GM18907 (cell line): ENCODE measurements at regions not wholly inside any gene's neighbourhood (a gene's known extent, or its start where the extent isn't known, plus 50 kb on each side); places are given as distances from the start of the nearest gene placed in this dataset.
"Not testable (repeated sequence)": the region's sequence is repeated elsewhere in the genome, so short reads cannot be mapped to it uniquely, and the experiment has no call there.

ENCODE experiments used
- ATAC-seq: cut with Tn5 transposase; IDR thresholded peaks from one replicate; pipeline ENCODE4 v1.9.1; 2021; ENCODE audit warnings: mild to moderate bottlenecking, moderate library complexity; ENCODE audit not compliant: unreplicated experiment

GRCh38 chr4:67333664-67334063 lies 211.6 kb downstream of the CENPC start:
- ATAC-seq, result no peak

GRCh38 chr4:67332627-67333026 lies 212.7 kb downstream of the CENPC start:
- ATAC-seq, result peak; percentile 96

- no peak for ATAC-seq
Observed at GRCh38 chr4:67328393-67328792, 216.9 kb downstream of the CENPC start.

- ATAC-seq, result no peak
Observed at GRCh38 chr4:67328018-67328278, 217.4 kb downstream of the CENPC start.

GRCh38 chr4:67327245-67328017 lies 217.9 kb downstream of the CENPC start:
- ATAC-seq, result peak; percentile 97

GRCh38 chr4:67325791-67326190 lies 219.5 kb downstream of the CENPC start:
- no peak for ATAC-seq

GRCh38 chr4:67320645-67321044 lies 224.7 kb downstream of the CENPC start:
- ATAC-seq, result no peak

GRCh38 chr4:67319607-67320006 lies 225.7 kb downstream of the CENPC start:
- not testable (repeated sequence) for ATAC-seq

- ATAC-seq, result not testable (repeated sequence)
Observed at GRCh38 chr4:67300497-67301185, 244.7 kb downstream of the CENPC start.

GRCh38 chr4:67292636-67293035 lies 252.7 kb downstream of the CENPC start:
- no peak for ATAC-seq

- ATAC-seq, result no peak
Observed at GRCh38 chr4:67292045-67292444, 253.3 kb downstream of the CENPC start.

GRCh38 chr4:67291644-67292043 lies 253.7 kb downstream of the CENPC start:
- ATAC-seq, result no peak

- ATAC-seq, result peak; percentile 68
Observed at GRCh38 chr4:67288964-67289363, 256.3 kb downstream of the CENPC start.

- ATAC-seq, result no peak
Observed at GRCh38 chr4:67286724-67287123, 258.6 kb downstream of the CENPC start.

GRCh38 chr4:67282749-67283148 lies 262.6 kb downstream of the CENPC start:
- ATAC-seq, result no peak

GRCh38 chr4:67275179-67275750 lies 270.0 kb downstream of the CENPC start:
- no peak for ATAC-seq

GRCh38 chr4:67274671-67275070 lies 270.6 kb downstream of the CENPC start:
- ATAC-seq, result not testable (repeated sequence)

- no peak for ATAC-seq
Observed at GRCh38 chr4:67273666-67274065, 271.6 kb downstream of the CENPC start.

- no peak for ATAC-seq
Observed at GRCh38 chr4:67261971-67262370, 283.3 kb downstream of the CENPC start.

GRCh38 chr4:67256388-67257043 lies 288.8 kb downstream of the CENPC start:
- no peak for ATAC-seq

- no peak for ATAC-seq
Observed at GRCh38 chr4:67250131-67250896, 295.0 kb downstream of the CENPC start.
